ENCODE measurements at regions not wholly inside any gene's neighbourhood (a gene's known extent, or its start where the extent isn't known, plus 50 kb on each side); places are given as distances from the start of the nearest gene placed in this dataset.
"Not testable (repeated sequence)": the region's sequence is repeated elsewhere in the genome, so short reads cannot be mapped to it uniquely, and the experiment has no call there.

DNA sequence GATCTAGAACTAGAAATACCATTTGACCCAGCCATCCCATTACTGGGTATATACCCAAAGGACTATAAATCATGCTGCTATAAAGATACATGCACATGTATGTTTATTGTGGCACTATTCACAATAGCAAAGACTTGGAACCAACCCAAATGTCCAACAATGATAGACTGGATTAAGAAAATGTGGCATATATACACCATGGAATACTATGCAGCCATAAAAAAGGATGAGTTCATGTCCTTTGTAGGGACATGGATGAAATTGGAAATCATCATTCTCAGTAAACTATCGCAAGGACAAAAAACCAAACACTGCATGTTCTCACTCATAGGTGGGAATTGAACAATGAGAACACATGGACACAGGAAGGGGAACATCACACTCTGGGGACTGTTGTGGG is 178.3 kb upstream of the XIST start:
- TF ChIP-seq, protein P1, sequence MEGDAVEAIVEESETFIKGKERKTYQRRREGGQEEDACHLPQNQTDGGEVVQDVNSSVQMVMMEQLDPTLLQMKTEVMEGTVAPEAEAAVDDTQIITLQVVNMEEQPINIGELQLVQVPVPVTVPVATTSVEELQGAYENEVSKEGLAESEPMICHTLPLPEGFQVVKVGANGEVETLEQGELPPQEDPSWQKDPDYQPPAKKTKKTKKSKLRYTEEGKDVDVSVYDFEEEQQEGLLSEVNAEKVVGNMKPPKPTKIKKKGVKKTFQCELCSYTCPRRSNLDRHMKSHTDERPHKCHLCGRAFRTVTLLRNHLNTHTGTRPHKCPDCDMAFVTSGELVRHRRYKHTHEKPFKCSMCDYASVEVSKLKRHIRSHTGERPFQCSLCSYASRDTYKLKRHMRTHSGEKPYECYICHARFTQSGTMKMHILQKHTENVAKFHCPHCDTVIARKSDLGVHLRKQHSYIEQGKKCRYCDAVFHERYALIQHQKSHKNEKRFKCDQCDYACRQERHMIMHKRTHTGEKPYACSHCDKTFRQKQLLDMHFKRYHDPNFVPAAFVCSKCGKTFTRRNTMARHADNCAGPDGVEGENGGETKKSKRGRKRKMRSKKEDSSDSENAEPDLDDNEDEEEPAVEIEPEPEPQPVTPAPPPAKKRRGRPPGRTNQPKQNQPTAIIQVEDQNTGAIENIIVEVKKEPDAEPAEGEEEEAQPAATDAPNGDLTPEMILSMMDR (IDR thresholded peaks at IDR 0.05) = not testable (repeated sequence)
- not testable (repeated sequence) for TF ChIP-seq ZFX (IDR thresholded peaks at IDR 0.05; ENCODE audit: borderline replicate concordance)

Measured in 22Rv1 (cell line).